IMR-90 (cell line): ENCODE measurements at regions not wholly inside any gene's neighbourhood (a gene's known extent, or its start where the extent isn't known, plus 50 kb on each side); places are given as distances from the start of the nearest gene placed in this dataset.

Experiments used
- ATAC-seq: fragments of 200-7000 bp; cut with Tn5 transposase; 2 replicates; pipeline ENCODE4 v1.9.1; 2020; ENCODE audit warnings: low read depth, mild to moderate bottlenecking, moderate library complexity
- BruUV-seq: library from RNA; stranded (reverse); fragments of 400-500 nt; replicated peaks from 2 replicates; lab custom pipeline; 2021; lab: Mats Ljungman, UMichigan
- CTCF ChIA-PET: fragments of 300-600 bp; formaldehyde crosslinking; extraction: SDS; loops from one replicate; lab custom pipeline; 2021; ENCODE audit warnings: antibody characterized with exemption; lab: Yijun Ruan, JAX
- POLR2A ChIA-PET: fragments of 300-600 bp; sonication (Branson Sonifier 250); formaldehyde crosslinking; loops from one replicate; lab custom pipeline; 2022; ENCODE audit warnings: antibody characterized with exemption; ENCODE audit not compliant: unreplicated experiment; lab: Charles Lee
- DNase-seq: peaks from one replicate; pipeline ENCODE4 v3.0.0; 2013
- H2AFZ ChIP-seq: replicated peaks from 2 replicates; pipeline ENCODE3; 2013; ENCODE audit warnings: low read length, mild to moderate bottlenecking; ENCODE audit not compliant: poor library complexity
- H2AK5ac ChIP-seq: 2 replicates; pipeline ENCODE4 v1.6.1; 2013; ENCODE audit warnings: low read depth, low read length, inconsistent platforms
- H2AK9ac ChIP-seq: replicated peaks from 2 replicates; pipeline ENCODE3; 2013; ENCODE audit warnings: mild to moderate bottlenecking, low read depth, low read length, moderate library complexity; ENCODE audit not compliant: poor library complexity
- H2BK120ac ChIP-seq: 2 replicates; pipeline ENCODE4 v1.6.1; 2013; ENCODE audit warnings: low read depth, low read length, inconsistent platforms
- H2BK15ac ChIP-seq: 3 replicates; pipeline ENCODE4 v1.6.1; 2013; ENCODE audit warnings: low read depth, low read length, inconsistent platforms
- H2BK20ac ChIP-seq: 2 replicates; pipeline ENCODE4 v1.6.1; 2013; ENCODE audit warnings: low read depth, mild to moderate bottlenecking, inconsistent platforms, low read length, moderate library complexity
- H2BK5ac ChIP-seq: 2 replicates; pipeline ENCODE4 v1.6.1; 2013; ENCODE audit warnings: mild to moderate bottlenecking, low read depth, low read length, inconsistent platforms; ENCODE audit not compliant: poor library complexity, severe bottlenecking
- H3K14ac ChIP-seq: replicated peaks from 2 replicates; pipeline ENCODE4 v1.6.1; 2013; ENCODE audit warnings: low read depth, low read length, inconsistent platforms
- H3K18ac ChIP-seq: 2 replicates; pipeline ENCODE4 v1.6.1; 2013; ENCODE audit warnings: low read depth, low read length, control low read depth
- H3K23ac ChIP-seq: 2 replicates; pipeline ENCODE4 v1.6.1; 2013; ENCODE audit warnings: low read depth, low read length, inconsistent platforms
- H3K27ac ChIP-seq: 2 replicates; pipeline ENCODE4 v1.5.1; 2013; ENCODE audit warnings: mild to moderate bottlenecking, control low read depth, low read length; ENCODE audit not compliant: insufficient read depth
- H3K27me3 ChIP-seq: 2 replicates; pipeline ENCODE4 v1.6.1; 2013; ENCODE audit warnings: low read length; ENCODE audit not compliant: control insufficient read depth, insufficient read depth
- H3K36me3 ChIP-seq: 2 replicates; pipeline ENCODE4 v1.6.1; 2013; ENCODE audit warnings: low read length, mixed read lengths; ENCODE audit not compliant: control insufficient read depth, insufficient read depth
- H3K4ac ChIP-seq: 2 replicates; pipeline ENCODE4 v1.6.1; 2013; ENCODE audit warnings: low read depth, low read length, inconsistent platforms
- H3K4me1 ChIP-seq: 2 replicates; pipeline ENCODE4 v1.6.1; 2013; ENCODE audit warnings: low read length, mixed read lengths; ENCODE audit not compliant: control insufficient read depth, insufficient read depth
- H3K4me2 ChIP-seq: 2 replicates; pipeline ENCODE4 v1.6.1; 2013; ENCODE audit warnings: low read depth, mild to moderate bottlenecking, control low read depth, low read length, moderate library complexity
- H3K4me3 ChIP-seq: 2 replicates; pipeline ENCODE4 v1.5.1; 2013; ENCODE audit warnings: low read depth, mild to moderate bottlenecking, control low read depth, low read length, moderate library complexity; ENCODE audit not compliant: insufficient read depth
- H3K56ac ChIP-seq: 2 replicates; pipeline ENCODE4 v1.6.1; 2013; ENCODE audit warnings: low read length, inconsistent platforms; ENCODE audit not compliant: insufficient read depth; ENCODE audit errors: extremely low read depth
- H3K79me1 ChIP-seq, 2 experiments: 2 replicates each; pipeline ENCODE4 v1.6.1; 2013; ENCODE audit warnings: low read length in 2 of 2, inconsistent platforms in 1 of 2, low read depth in 1 of 2
- H3K9ac ChIP-seq: 2 replicates; pipeline ENCODE4 v1.6.1; 2013; ENCODE audit warnings: low read depth, low read length, control low read depth
- H3K9me1 ChIP-seq: 2 replicates; pipeline ENCODE4 v1.6.1; 2013; ENCODE audit warnings: low read length, inconsistent platforms; ENCODE audit not compliant: insufficient read depth
- H3K9me3 ChIP-seq: 2 replicates; pipeline ENCODE4 v1.6.1; 2013; ENCODE audit warnings: low read length; ENCODE audit not compliant: control insufficient read depth, insufficient read depth
- H4K20me1 ChIP-seq: 2 replicates; pipeline ENCODE4 v1.6.1; 2013; ENCODE audit warnings: low read length, inconsistent platforms; ENCODE audit not compliant: insufficient read depth
- H4K5ac ChIP-seq: 2 replicates; pipeline ENCODE4 v1.6.1; 2013; ENCODE audit warnings: mild to moderate bottlenecking, low read depth, low read length, control low read depth
- H4K8ac ChIP-seq, 2 experiments: 2 replicates each; pipeline ENCODE4 v1.6.1; 2013; ENCODE audit warnings: low read depth in 2 of 2, low read length in 2 of 2, control low read depth in 1 of 2, inconsistent platforms in 1 of 2
- H4K91ac ChIP-seq: 2 replicates; pipeline ENCODE4 v1.6.1; 2013; ENCODE audit warnings: low read depth, low read length, inconsistent platforms; ENCODE audit not compliant: insufficient read depth
- CEBPB ChIP-seq: IDR thresholded peaks from 2 replicates; pipeline ENCODE4 v1.6.1; 2012; ENCODE audit warnings: low read depth, low read length, improper control_type of control experiment
- CHD1 ChIP-seq: IDR thresholded peaks from 2 replicates; pipeline ENCODE4 v1.6.1; 2012; ENCODE audit warnings: low read depth, low read length, improper control_type of control experiment
- CTCF ChIP-seq: conservative IDR thresholded peaks from 2 replicates; pipeline ENCODE4 v1.5.1; 2012; ENCODE audit warnings: mild to moderate bottlenecking, low read depth, low read length, improper control_type of control experiment
- MAFK ChIP-seq: IDR thresholded peaks from 2 replicates; pipeline ENCODE4 v1.6.1; 2012; ENCODE audit warnings: low read depth, low read length, improper control_type of control experiment
- RCOR1 ChIP-seq: IDR thresholded peaks from 2 replicates; pipeline ENCODE4 v1.6.1; 2012; ENCODE audit warnings: mild to moderate bottlenecking, low read length, improper control_type of control experiment; ENCODE audit not compliant: insufficient replicate concordance
- RFX5 ChIP-seq: IDR thresholded peaks from 2 replicates; pipeline ENCODE4 v1.8.0; 2012; ENCODE audit warnings: low read depth, mild to moderate bottlenecking, low read length, moderate library complexity
- WGBS, 2 experiments: methylation state at CpG; one replicate each; pipeline versions ENCODE4 v1.1.5 to v1.1.7; 2013; ENCODE audit warnings: missing lambda C conversion rate in 2 of 2; ENCODE audit not compliant: insufficient read length in 1 of 2; ENCODE audit errors: extremely low coverage in 2 of 2; 5-methylcytosine and 5-hydroxymethylcytosine counted together
- dilution Hi-C: fragments of 300-500 bp; cut with HindIII; formaldehyde crosslinking; loops from one replicate; pipeline ENCODE4 v1.14.3; 2018; ENCODE audit warnings: low sequenced_read_pairs; ENCODE audit not compliant: unreplicated experiment
- in situ Hi-C: fragments of 300-500 bp; cut with MboI; formaldehyde crosslinking; loops from 3 replicates; pipeline ENCODE4 v1.14.3; 2019; ENCODE audit warnings: low sequenced_read_pairs, inconsistent platforms, mixed read lengths
- intact Hi-C: fragments of 100-400 bp; cut with micrococcal nuclease; formaldehyde crosslinking; loops from 2 replicates; pipeline ENCODE4 v1.10.0; 2022

GRCh38 chr3:59367150-59367549, 317.3 kb upstream of the CFAP20DC start (continued):
- TF ChIP-seq CHD1 (no peak), RCOR1 (no peak)

- Histone ChIP-seq H3K4me3 (no peak overlapping the region), H3K79me1 (no peaks in the 10 kb centered on the region), H4K91ac (no peak overlapping the region), H4K5ac (no peak overlapping the region), H3K4me2 (no peak overlapping the region), H3K4ac (no peak overlapping the region), H4K8ac (no peak overlapping the region), H3K36me3 (no peaks in the 10 kb centered on the region), H2AK5ac (no peak overlapping the region), H3K14ac (no peak overlapping the region), H4K20me1 (no peaks in the 10 kb centered on the region), H2AFZ (no peak overlapping the region), H2BK5ac (no peak overlapping the region), H3K23ac (no peak overlapping the region), H3K27ac (no peak overlapping the region), H3K9me1 (no peaks in the 10 kb centered on the region), H3K9ac (no peak overlapping the region), H3K4me1 (peaks cover 2% of the 10 kb centered on the region; the same call in 1 of the 2 replicates), H2AK9ac (no peak overlapping the region), H3K9me3 (peaks cover 3% of the 10 kb centered on the region; the same call in 1 of the 2 replicates), H2BK120ac (no peak overlapping the region), H2BK15ac (no peak overlapping the region), H3K18ac (no peak overlapping the region), H2BK20ac (no peak overlapping the region), H3K56ac (no peak overlapping the region), H3K27me3 (no peaks in the 10 kb centered on the region; the same call in 1 of the 2 replicates)
- TF ChIP-seq CTCF (no peak), CEBPB (no peak), RFX5 (no peak), MAFK (no peak)
- BruUV-seq: no TSS peak
- POLR2A ChIA-PET: no interaction called here
- no CpG with 5 or more reads among the region's 2 CpGs for WGBS, 2 experiments
- no peak for ATAC-seq
- intact Hi-C loops (no loop called here), dilution Hi-C loops (no loop called here), in situ Hi-C loops (no loop called here)
- CTCF ChIA-PET: no interaction called here
- DNase-seq: no peak
These were observed 316.4 kb upstream of the CFAP20DC start for GRCh38 chr3:59366218-59366617.
